GM21576 (cell line): ENCODE measurements at regions not wholly inside any gene's neighbourhood (a gene's known extent, or its start where the extent isn't known, plus 50 kb on each side); places are given as distances from the start of the nearest gene placed in this dataset.
"Not testable (repeated sequence)": the region's sequence is repeated elsewhere in the genome, so short reads cannot be mapped to it uniquely, and the experiment has no call there.

ENCODE experiments used
- ATAC-seq: cut with Tn5 transposase; IDR thresholded peaks from one replicate; pipeline ENCODE4 v1.9.1; 2021; ENCODE audit warnings: mild to moderate bottlenecking, moderate library complexity; ENCODE audit not compliant: unreplicated experiment

DNA sequence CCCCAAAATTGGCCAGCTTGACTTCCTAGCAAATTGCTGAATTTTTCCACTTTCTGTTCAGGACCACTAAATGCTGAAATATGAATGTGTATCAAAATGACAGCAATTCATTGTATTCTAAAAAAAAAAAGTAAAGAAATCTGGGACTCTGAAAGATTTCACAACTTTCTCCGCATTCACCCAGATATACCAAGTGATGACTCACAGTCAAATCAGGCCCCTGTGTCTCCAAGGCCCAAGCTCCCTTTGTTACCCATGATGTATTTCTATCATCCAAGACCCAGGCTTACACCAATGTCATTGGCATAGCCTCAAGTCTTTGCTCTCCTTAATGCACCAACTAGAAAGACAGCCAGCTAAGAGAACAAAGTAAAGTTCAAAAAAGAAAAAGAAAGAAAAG is 493.9 kb downstream of the NTRK2 start:
- no peak for ATAC-seq

DNA sequence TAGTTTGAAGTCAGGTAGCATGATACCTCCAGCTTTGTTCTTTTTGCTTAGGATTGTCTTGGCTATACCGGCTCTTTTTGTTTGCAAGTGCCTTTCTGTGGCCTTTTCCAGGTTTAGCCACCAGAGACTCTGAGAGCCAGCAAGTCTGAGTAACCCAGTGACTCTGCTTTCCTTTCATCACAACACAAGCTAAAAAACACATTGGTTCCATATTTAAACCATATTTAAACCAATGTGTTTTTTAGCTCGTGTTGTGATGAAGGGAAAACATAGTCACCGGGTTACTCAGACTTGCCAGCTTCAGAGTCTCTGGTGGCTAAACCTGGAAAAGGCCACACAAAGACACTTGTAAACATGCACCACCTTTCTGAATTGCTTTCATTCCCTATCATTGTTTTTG is 493.3 kb downstream of the NTRK2 start:
- ATAC-seq = no peak

DNA sequence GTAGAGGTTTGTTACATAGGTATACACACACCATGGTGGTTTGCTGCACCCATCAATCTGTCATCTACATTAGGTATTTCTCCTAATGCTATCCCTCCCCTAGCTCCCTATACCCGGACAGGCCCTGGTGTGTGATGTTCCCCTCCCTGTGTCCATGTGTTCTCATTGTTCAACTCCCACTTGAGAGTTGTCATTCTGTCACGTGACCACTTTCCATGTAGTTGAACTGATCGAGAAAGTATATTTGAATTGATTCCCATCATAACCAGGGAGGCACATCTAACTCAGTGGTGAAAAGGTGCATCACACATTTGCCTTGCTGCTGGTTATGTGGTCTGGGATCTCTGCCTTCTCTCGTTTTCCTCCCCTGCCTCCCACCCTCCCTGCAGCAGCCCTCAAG is 491.4 kb downstream of the NTRK2 start:
- not testable (repeated sequence) for ATAC-seq

DNA sequence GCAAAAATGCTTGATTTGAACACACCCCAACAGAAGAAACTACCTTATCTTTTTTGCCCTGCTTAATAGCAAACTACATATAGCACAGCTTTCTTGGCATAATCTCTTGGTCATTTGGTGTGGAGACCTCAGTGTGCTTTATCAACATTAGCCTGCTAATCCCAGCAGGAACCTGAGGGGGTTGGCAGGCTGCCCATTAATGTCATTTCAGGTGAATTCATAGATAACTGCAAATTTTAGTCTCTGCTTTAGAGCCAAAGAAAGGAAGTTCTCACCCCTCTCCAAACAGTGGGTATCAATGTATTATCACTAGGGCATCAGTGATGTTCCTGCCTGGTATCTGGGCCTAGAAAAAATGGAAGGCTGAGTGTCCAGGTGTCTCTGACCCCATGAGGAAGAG is 489.0 kb downstream of the NTRK2 start:
- ATAC-seq = no peak

DNA sequence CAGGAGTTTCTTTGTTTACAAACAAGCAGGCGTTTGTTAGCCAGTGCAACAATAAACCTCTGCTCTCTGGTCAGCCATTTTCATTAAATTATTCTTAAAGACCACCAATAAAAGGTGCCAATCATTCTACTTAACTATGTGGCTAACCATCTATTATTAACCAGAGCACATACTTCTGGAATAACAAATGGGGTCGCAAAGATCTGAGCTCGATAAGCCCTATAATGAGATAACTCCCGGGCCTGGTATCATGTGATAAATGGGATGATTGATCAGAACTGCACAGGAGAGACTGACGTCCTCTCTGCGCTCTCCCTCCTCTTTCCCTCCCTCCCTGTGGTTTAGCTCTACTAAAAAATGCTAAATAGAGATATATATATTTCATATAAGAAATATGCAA is 488.2 kb downstream of the NTRK2 start:
- ATAC-seq = no peak

DNA sequence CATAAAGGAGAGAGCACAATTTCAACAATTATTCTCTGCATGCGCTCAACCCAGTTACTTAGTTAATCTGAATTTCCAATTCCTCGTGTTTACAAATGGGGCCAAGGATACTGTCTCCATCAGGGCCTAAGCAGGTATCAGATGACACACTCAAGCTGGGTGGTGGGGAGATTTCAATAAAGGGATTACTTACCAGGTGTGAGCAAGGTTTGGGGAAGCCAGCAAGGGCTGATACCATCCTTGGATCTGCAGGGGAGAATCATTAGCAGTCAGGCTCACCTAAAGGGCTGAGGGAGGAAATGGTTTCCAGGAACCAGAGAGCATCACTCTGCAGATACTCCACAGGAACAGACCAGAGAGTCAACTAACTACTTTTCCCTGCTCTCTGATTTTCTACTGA is 487.1 kb downstream of the NTRK2 start:
- ATAC-seq = no peak

DNA sequence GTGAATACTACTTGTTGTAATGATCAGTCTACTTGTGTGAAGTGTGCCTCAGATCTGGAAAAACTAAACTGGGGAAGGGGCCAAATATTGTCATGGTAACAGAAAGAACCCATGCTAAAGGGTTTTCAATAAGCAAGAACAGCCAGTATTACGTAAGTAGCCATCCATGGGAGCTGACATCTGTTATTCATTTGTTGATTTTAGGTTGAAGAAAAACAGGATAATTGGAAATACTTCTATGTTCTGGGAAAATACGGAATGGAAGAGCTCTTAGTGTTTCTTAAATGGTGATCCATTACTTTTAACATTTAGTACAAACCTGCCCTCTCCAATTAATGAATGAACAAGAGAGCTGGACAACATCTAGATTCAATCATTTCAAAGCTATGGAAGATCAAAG is 485.8 kb downstream of the NTRK2 start:
- no peak for ATAC-seq

DNA sequence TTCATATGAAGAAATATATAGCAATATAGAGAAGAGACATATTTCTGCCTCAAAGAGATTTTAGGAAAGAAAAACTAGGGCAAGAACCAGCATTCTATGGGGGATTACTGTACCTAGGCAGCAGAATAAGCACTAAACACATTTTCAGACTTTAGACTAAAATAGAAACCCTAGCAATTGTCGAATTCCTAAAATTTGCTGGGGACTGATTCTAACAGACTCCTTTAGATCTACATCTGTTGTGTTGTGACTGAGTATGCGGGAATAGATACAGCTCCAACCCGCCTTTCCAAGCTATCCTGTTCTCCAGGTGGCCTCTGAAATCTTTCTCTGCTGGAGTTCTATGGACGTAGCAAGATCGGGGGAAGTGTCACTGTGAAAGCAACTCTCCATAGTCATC is 482.2 kb downstream of the NTRK2 start:
- ATAC-seq = no peak

DNA sequence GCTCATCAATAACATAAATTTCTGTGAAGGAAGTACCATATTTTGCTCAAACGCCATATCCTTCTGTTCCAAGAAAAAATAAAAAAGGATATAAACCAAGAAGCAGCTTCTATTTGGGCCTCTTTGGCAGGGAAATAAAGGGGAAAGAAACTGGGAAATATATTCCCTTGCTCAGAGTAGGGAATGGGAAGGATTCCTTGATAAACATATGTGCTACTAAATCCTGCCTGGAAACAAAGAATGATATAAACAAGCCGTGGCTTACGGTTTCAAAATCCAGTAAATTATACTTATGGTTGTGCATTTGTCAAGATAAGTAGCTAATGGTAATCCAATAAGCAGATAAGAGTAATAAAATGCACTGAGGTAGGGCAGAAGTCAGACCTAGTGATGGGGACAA is 481.6 kb downstream of the NTRK2 start:
- no peak for ATAC-seq

DNA sequence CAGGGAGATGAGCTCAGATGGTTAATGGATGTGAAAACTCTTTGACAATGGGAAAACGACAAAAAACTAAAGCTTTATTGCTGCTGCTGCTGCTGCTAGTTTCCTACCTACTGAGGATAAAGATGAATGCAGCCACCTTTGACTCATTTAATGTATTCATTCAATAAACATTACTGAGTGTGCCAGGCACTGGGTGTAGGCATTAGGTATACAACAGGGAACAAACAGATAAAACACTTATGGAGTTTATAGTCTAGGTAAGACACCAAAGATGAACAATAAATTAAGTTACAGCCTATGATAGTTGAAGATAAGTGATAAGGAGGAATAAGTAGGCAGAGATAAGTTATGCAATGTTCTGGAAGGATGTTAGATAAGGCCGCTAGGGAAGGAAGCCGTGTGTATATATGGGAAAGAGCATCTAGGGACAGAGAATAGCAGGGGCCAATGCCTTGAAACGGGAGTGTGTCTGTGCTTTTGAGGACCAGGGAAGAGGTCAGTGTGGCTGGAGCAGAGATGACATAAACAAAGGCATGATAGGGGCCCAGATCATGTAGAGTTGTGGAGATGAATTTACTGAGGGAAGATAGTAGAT is 477.6 kb downstream of the NTRK2 start:
- ATAC-seq = no peak

DNA sequence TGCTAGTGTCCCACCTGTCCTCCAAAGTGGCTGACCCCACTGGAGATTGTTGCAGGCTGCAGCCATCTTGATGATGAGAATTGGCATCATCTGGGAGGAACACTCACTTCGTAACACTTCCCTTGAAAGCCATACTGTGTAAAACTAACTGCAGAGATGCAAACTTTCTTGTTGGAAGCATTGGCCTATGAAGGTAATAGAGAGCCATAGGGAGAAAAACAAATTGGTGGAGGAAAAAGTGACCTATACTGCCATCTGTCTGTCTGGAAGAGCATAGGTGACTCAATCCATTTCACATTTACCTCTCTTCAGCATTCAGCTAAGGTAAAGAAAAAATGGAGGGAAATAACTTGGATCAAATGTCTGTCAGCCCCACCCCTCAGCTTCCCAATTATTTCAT is 473.4 kb downstream of the NTRK2 start:
- ATAC-seq = no peak

DNA sequence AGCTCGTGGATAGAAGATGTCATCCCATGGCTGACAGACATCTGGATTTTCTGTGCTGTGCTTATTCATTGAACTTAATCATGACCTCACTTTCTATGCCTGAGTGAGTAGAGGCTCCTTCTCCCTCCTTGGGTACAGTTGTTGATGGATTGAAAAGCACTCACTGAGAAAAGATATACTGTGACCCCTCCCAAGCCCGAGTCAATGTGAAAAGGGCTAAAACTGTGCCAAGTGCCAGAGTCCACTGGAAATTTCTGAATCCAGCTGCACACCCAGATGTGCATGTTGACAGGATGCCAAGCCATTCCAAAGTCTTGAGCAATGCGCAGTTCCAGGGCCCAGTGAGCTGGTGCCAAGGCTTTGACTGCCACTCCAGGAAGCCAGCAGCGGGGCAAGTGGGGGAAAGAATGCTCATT is 473.0 kb downstream of the NTRK2 start:
- no peak for ATAC-seq

DNA sequence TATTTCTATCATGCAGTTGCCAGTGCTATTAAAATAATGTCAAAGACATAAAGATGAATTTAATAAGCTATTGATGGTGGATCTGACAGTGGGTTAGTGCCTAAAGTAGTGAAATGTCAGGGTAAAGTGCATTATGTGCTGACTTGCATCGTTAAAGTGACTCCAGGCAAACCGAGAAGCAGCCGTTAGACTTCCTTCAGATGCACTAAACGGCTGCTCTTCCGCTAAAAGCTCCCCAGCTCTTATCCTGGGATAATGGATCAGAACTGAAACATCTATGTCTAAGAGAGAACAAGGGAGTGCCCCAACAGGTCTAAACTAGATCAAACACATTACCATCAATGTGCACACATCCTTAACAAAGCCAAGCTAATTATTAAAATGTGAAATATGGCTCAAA is 468.2 kb downstream of the NTRK2 start:
- ATAC-seq = no peak

DNA sequence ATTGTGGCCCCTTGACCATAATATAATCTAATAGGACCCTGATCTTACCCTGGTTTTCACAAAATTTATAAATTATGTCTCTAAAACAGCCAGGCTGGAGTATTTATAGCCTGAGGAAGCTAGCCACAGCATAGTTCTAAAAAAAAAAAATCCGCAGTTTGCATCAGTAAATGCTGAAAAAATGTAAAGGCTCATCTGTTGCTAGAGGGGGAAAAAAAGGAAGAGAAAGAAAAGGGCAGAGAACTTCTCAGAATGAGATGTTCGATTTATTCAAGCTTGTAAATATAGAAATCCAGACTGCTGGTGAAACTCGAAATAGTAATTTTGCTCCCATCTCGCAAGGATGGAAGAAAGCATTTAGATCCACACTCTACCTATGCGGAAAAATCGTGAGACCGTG is 467.5 kb downstream of the NTRK2 start:
- ATAC-seq = no peak

DNA sequence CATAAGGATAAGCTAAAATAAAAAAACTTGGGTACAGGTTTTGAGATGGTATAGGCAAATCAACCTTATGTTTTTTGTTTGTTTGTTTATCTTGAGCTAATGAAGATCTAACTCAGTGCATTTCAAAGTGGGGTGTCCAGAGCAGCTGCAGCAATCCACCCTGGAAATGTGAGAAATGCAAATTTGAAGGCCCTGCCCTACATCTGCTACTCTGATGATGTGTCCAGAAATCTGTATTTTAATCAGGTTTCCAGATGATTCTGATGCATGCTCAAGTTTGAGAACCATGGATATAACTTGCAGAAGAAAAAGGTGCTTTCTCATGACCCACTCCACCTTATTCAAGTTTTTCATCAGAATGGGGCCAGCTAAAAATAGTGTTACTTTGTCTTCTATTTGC is 467.0 kb downstream of the NTRK2 start:
- ATAC-seq = no peak

DNA sequence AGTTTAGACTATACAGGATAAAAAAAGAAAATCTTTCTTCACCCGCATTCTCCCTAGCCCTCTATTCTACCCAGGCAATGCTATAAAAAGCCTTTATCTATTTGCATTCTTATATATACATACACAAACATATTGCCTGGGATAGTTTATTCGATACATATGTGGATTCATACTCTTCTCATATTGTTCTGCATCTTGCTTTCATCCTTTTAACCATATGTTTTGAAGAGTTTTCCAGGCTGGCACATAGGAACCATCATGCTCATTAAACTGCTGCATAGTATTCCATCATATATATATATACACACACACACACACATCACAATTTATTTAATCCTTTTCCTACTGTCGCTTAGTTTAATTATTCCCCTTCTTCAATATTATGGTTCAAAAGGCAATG is 461.2 kb downstream of the NTRK2 start:
- no peak for ATAC-seq

DNA sequence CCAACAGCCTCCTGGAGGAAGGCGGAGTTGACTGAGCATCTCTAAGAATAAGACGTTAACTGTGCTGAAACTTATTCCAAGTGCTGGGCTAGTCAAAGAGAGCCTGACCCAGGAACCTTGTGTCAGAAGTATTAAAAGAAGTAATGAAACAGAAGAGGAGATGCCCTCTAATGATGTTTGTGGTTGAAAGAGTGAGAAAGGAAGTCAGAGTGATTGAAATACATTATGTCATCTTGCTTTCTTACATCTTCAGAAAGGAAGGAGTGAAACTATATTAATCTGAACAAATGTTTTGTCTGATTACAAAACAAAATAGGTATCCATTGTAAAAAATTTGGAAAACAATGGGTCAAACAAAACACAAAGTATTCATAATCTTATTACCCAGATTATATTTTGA is 460.7 kb downstream of the NTRK2 start:
- ATAC-seq = no peak

DNA sequence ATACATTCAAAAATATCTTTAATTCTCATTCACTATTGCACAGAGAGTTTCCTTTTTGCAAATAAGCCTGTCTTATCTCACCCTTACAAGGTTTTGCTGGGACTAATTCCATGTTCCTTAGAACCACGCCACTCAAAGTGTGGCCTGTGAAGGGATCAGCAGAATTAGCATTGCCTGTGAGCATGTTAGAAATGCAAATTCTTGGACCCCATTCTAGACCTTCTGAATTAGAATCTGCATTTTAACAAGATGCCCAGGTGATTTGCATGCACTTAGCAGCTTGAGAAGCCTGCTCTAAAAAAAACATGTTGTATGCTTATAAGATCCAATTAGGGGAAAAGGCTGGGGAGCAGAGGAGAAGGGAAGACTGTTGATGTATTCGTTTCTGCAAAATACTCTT is 460.0 kb downstream of the NTRK2 start:
- no peak for ATAC-seq

DNA sequence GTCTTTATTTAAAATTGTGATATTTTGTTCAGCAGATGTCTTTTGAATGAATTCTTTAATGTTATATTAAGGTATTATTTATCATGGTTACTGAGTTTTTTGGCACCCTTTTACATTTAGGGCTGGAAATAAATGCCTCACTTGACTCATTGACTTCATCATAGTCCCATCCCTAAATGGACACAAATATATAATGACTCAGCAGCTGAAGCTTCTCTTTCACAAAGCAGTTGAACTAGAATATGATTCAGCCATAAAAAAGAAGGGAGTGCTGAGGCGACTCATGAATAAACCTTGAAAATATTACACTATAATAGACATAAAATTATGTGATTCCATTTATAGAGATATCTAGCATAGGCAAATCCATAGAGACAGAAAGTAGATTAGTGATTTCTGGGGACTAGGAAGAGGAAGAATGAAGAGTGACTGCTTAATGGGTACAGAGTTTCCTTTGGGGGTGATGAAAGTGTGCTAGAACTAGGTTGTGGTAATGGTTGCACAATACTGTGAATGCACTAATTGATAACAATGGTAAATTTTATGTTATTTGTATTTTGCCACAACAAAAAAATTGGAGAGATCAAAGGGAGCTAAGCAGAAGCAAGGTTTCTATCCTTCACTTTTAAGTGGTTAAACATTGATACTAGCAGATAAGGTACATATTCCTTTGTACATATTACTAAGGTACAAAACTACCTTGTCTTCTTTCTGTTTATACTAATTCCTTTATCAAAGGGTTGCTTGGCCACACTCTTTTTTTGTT is 449.6 kb downstream of the NTRK2 start:
- no peak for ATAC-seq

DNA sequence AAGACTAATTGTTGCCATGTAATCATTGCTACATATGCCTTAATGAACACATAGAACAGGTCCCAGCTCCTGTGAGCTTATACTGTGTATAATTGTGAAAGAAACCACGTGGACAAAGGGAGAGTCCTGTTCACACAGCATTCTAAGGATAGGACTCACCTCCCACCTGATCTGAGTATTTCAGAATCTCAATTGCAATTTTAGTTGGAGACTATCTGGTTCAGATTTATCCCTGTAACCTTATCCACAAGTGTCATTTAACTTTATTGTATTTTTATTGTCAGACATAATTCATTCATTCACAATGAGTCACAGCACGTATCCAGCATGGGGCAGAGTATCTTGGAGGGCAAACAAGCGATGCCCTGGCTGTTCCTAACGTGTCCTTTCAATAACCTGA is 448.3 kb downstream of the NTRK2 start:
- no peak for ATAC-seq

DNA sequence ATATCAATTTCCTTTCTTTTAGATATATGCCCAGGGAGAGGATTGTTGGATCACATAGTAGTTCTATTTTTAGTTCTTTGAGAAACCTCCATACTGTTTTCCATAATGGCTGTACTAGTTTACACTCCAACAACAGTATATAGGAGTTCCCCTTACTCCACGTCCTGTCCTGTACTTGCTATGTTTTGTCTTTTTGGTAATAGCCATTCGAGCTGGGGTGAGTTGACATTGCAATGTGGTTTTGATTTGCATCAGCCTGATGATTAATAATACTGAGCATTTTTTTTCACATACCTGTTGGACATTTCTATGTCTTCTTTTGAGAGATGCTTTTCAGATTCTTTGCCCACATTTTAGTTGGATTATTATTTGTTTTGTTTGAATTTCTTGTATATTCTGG is 445.9 kb downstream of the NTRK2 start:
- ATAC-seq = no peak

DNA sequence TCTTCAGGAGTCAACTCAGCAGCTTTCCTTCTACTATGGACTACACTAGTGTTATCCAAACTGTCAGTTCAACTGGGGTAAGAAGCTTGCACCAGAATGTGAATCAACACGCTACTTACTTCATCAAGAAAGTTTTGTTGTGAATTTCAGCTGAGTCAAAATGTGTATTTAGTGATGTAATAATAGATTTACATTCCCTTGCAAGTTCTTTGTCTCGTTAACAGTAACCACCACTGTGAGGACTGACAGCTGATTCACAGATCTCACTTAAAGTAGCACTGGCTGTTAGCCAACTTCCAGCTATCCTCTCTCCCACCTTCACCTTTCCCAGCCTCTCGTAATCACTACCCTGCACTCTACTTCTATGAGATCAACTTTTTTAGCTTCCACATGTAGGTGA is 445.3 kb downstream of the NTRK2 start:
- ATAC-seq = no peak

DNA sequence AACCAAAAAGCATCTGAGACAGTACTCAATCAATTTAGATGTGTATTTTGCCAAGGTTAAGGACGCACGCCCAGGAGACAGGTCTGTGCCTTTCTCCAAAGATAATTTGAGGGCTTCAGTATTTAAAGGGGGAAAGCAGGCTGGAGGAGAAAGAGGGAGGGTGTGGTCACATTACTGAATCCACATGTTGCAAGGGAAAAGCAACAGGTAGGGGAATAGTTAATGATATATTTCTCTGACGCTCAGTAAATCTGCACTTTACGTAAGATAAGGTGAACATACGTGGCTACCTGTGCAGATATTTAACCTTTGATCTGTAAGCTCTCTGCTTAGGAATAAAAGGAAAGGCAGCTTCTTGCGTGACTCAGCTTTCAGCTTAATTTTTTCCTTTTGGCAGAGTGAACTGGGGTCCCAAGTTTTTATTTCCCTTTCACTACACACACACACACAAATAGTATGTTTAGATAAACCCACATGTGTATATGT is 443.4 kb downstream of the NTRK2 start:
- ATAC-seq = no peak
